GM20000 (cell line): ENCODE measurements at regions not wholly inside any gene's neighbourhood (a gene's known extent, or its start where the extent isn't known, plus 50 kb on each side); places are given as distances from the start of the nearest gene placed in this dataset.

Experiments used
- DNase-seq: peaks from one replicate; pipeline ENCODE4 v3.0.0; 2012; ENCODE audit warnings: low spot score
- CTCF ChIP-seq: IDR thresholded peaks from 2 replicates; pipeline ENCODE4 v1.5.1; 2012; ENCODE audit warnings: mild to moderate bottlenecking, control low read depth; ENCODE audit errors: extremely low read depth, missing control alignments

- TF ChIP-seq CTCF, result no peak
- DNase-seq, result no peak
These were observed 282.6 kb downstream of the BRINP1 start for GRCh38 chr9:119086590-119086989.

GRCh38 chr9:119088002-119088547 lies 281.2 kb downstream of the BRINP1 start:
- no peak for TF ChIP-seq CTCF
- no peak for DNase-seq

- no peak for TF ChIP-seq CTCF
- no peak for DNase-seq
These were observed 278.2 kb downstream of the BRINP1 start for GRCh38 chr9:119091074-119091473.

- TF ChIP-seq CTCF, result no peak
- no peak for DNase-seq
These were observed 277.1 kb downstream of the BRINP1 start for GRCh38 chr9:119092125-119092524.

- no peak for DNase-seq
- TF ChIP-seq CTCF, result no peak
These were observed 275.1 kb downstream of the BRINP1 start for GRCh38 chr9:119094086-119094485.

- no peak for DNase-seq
- TF ChIP-seq CTCF, result no peak
These were observed 274.2 kb downstream of the BRINP1 start for GRCh38 chr9:119095072-119095471.

- no peak for TF ChIP-seq CTCF
- DNase-seq, result no peak
These were observed 268.2 kb downstream of the BRINP1 start for GRCh38 chr9:119101048-119101447.

- TF ChIP-seq CTCF, result no peak
These were observed 254.6 kb downstream of the BRINP1 start for GRCh38 chr9:119114681-119115080.

More at GRCh38 chr9:119114681-119115080, 254.6 kb downstream of the BRINP1 start:
- DNase-seq, result no peak
